ENCODE measurements at regions not wholly inside any gene's neighbourhood (a gene's known extent, or its start where the extent isn't known, plus 50 kb on each side); places are given as distances from the start of the nearest gene placed in this dataset.
"Not testable (repeated sequence)": the region's sequence is repeated elsewhere in the genome, so short reads cannot be mapped to it uniquely, and the experiment has no call there.

DNA sequence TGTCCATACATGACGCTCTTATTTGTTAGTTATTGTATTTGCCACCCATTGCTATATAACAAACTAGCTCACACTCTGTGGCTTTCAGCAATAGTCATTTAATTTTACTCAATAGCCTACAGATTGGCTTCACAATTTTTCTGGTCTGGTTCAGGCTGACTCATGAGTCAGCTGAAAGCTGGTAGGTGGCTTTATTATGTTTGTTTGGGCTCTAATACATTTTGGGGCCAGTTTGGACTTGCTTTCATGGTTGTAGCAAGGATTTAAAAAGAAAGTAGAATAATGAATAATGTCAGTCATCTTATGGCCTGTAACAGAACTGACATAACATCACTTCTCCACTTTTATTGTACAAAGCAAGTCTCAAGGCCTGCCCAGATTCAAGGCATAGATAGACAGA lies 338.7 kb downstream of the LRRIQ3 start:
- DNase-seq (ENCODE audit: low spot score in 2 of 2) = no peak
- FAIRE-seq = no peak

DNA sequence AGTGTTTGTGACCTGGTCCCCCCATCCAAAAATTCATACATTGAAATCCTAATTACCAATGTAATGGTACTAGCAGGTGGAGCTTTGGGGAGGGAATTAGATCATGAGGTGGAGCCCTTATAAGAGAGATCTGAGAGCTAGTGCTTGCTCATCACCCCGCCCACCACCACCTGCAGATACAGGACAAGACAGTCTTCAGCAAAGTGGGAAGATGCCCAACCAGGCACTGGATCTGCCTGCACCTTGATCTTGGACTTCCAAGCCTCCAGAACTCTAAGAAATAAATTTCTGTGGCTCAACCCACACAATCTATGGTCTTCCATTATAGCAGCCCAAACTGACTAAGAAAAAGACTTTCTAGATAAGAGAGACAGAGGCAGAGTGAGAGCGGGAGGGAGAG lies 343.4 kb downstream of the LRRIQ3 start:
- FAIRE-seq (no peak), DNase-seq (ENCODE audit: low spot score in 2 of 2) (no peak)

DNA sequence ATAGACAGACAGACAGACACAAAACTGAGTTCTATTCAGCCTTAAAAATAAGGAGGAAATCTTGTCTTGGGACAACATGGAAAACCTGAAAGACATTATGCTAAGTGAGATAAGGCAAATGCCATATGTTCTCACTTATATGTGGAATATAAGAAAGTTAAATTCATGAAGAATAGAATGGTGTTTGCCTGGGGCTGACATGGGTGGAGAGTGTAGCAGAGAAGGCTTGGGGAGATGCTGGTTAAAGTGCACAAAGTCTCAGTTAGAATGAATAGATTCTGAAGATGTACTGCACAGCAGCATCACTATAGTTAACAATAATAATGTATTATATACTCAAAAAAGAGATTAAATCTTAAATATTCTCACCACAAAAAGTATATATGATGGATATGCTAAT lies 355.5 kb downstream of the LRRIQ3 start:
- no peak for FAIRE-seq
- no peak for DNase-seq (ENCODE audit: low spot score in 2 of 2)

DNA sequence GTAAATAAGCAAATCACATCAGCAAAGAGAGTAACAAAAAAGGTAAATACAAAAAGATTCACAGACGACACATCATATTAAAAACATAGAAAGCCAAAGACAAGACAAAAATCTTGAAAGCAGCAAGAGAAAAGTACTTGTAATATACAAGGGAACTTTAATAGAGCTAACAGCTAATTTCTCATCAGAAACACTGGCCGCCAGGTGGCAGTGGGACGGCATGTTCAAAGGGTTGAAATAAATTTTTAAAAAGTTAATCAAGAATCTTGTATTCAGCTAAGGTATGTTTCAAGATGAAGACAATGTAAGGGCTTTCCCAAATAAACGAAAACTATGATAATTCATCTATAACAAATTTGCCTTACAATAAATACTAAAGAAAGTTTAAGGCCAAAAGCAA lies 358.1 kb downstream of the LRRIQ3 start:
- no peak for DNase-seq (ENCODE audit: low spot score in 2 of 2)
- FAIRE-seq = no peak

DNA sequence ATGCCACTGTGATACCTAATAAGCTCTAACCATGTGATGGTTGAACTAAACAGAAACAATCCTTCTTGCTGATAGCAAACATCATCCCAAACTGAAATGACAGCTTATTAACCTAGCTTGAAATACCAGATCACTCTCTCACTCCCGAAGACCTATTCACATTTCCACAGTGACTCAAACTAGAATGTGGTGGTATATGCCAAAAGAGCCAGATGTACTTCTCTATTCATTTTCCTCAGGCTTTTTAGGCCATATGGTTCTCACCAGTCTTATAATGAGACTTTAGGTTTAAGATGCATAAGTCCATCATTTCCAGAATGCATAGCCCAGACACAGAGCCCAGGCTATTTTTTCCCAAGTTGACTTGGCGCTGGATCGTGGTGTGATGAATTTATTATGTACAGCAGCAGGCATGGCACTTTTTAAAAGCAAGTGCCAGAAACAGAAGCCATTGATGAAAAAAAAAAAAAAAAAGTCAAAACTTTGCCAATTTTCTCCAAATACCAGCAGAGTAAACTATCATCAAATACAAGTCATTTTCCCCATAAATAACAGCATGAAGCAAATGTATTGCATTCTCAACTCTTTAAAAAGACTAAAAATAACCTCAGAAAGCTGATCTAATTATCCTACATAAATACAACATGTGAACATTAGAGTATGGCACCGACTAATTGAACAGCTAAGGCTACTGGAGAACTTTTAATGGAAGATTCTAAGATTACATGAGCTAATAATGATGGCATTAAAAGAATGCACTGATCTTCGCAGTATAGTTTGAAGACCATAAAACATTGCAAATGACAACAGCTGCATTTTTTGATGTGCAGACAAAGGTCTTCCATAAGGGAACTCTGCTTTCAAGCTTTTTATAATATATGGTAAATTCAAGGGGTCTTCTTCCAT lies 365.4 kb downstream of the LRRIQ3 start:
- FAIRE-seq (no peak), DNase-seq (ENCODE audit: low spot score in 2 of 2) (no peak)

DNA sequence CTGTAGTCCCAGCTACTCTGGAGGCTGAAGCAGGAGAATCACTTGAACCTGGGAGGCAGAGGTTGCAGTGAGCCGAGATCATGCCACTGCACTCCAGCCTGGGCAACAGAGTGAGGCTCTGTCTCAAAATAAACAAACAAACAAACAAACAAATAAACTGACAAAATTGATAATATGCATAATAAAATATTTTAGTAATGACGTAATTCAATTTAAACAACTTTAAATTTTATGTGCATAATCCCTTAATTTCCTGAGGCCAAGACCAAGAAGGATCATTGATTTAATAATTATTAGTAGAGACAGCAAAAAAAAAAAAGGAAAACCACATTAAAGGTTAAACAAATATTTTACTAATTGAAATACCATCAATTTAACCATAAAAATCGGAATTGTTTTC lies 370.7 kb downstream of the LRRIQ3 start:
- FAIRE-seq = not testable (repeated sequence)

DNA sequence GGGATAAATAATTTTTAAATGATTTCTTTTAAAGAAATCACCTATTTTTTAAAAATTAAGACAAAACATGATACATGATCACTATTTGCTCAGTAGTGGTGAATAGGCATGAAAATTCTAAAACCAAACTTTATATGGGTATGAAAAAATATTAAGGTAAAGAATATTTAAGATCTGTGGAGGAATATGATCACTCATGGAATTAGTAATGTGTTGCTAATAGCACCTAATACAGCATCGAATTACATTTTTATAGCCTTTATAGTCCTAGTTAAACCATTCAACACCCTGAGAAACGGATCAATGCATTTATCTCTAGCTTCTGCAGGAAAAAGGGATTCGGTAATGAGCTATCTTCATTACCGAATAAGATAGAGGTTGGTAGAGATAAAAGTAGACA lies 373.9 kb downstream of the LRRIQ3 start:
- DNase-seq (ENCODE audit: low spot score in 2 of 2) (no peak), FAIRE-seq (no peak)

More for the DNA sequence above, 370.7 kb downstream of the LRRIQ3 start:
- DNase-seq (ENCODE audit: low spot score in 2 of 2) = not testable (repeated sequence)

DNA sequence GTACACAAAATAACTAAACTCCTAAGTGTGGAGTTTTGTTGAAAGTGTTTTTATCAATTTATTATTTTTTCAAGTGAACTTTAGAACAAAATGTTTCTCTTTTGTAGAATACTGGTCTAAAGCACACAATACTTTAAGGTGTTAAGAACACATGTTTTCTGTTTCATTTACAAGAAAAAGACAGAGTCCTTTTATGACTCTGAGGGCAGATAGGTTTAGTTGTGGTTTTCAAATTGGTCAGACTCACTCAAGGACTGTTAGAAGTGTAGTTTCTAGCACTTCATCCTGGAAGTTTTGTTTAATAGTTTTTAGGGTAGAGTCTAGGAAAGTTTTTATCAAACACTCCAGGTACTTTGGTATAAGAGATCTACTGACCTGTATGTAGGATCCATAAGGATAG lies 376.5 kb downstream of the LRRIQ3 start:
- FAIRE-seq = no peak

DNA sequence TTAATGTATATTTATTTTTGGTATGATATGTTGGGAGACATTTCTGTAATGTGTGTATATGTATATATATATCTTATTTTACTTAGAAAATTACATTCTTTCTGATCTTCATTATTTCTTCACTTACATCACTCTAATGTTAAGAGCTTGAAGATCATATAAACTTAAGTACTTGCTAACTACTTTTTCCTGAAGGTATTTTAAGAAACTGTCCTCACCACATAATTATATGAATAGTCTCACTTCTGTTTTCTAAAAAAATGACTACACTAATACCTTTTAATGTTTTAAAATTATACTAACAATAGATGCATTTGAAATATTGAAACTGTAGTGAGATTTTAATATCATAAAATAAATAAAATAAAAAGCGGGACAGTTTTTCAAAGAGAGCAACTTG lies 377.1 kb downstream of the LRRIQ3 start:
- FAIRE-seq (no peak), DNase-seq (ENCODE audit: low spot score in 2 of 2) (no peak)

More for the DNA sequence above, 376.5 kb downstream of the LRRIQ3 start:
- no peak for DNase-seq (ENCODE audit: low spot score in 2 of 2)

DNA sequence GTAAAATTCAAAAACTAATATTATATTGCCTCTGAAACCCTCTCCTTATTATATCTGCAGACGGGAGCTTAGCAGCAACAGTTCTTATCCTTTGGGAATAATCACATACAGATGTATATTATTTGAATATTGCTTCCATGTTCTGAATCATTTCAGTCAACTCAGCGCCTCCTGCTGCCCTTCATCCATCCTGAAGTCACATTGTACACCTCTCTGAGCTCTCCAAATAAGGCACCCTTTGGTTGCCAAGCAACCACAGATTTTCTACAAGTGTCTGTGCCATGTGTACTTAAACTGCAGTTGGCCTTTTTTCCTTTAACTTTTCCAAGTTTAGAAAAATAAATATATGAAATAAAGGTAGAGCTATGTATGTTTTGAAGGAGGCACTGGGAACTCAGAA lies 384.3 kb downstream of the LRRIQ3 start:
- no peak for FAIRE-seq
- DNase-seq (ENCODE audit: low spot score in 2 of 2) = no peak

DNA sequence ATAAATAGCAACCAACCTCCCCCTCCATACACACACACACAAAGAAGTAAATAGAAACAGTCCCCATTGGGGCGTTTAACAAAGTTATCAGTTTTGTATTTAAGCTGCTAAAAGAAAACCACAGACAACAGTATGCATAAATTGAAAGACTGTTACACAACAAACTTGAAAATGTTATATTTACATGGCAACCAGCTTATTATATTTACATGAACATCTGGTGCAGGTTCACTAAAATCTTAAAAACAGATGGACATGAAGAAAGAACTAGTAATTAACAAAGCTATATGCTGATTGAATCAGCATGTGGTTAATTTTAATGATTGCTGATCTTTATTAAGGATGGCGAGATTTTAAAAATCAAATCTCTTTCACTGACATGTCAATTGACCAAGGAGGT lies 384.7 kb downstream of the LRRIQ3 start:
- no peak for DNase-seq (ENCODE audit: low spot score in 2 of 2)
- FAIRE-seq = no peak

DNA sequence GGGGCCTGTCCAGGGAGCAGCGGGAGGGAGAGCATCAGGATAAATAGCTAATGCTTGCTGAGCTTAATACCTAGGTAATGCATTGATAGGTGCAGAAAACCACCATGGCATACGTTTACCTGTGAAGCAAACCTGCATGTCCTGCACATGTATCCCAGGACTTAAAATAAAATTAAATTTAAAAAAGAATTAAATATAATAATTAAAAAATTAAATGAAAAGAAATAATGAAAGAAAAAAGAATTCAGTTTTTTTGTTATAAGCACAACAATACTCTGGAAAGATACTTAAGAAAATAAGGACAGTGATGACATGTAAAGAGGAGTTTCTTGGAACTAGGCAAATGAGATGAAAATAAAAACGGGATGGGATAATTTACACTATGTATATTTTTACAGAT lies 386.2 kb downstream of the LRRIQ3 start:
- peak; percentile 34 for FAIRE-seq
- DNase-seq (ENCODE audit: low spot score in 2 of 2) = no peak

DNA sequence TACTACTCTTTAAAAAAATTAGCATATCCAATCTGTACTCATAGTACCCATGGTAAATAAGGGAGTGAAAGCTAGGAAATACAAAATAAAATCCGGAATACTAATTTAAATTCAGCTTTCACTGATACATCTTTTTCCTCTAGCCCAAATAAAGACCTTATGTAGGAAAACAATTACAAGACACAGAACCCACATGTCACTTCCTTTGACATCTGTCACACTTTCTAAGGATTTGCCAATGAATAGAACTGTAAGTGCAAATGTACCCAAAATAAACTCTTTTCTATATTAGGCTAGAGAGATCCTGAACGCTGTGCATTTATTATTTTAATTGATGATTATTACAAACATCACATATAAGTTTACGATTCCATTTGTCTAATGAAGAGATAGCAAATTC lies 393.0 kb downstream of the LRRIQ3 start:
- no peak for FAIRE-seq
- DNase-seq (ENCODE audit: low spot score in 2 of 2) = no peak

DNA sequence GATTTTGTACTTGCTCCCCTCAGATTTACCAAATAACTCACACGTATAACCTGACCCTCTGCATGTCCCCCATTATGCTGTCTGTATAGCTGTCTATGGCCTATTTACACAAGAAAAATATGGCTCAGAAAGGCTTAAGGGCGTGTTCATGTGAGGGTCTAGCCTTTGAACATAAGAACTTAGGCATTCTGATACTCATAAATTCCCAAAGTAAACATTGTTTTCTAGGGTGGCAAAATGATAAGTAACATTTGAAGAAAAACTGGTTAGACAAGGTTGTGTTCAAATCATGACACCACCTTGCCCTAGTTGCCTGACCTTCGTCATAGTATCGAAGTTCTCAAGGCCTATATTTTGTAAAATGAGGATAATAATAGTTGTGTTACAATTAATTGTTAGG lies 394.6 kb downstream of the LRRIQ3 start:
- no peak for FAIRE-seq
- no peak for DNase-seq (ENCODE audit: low spot score in 2 of 2)

DNA sequence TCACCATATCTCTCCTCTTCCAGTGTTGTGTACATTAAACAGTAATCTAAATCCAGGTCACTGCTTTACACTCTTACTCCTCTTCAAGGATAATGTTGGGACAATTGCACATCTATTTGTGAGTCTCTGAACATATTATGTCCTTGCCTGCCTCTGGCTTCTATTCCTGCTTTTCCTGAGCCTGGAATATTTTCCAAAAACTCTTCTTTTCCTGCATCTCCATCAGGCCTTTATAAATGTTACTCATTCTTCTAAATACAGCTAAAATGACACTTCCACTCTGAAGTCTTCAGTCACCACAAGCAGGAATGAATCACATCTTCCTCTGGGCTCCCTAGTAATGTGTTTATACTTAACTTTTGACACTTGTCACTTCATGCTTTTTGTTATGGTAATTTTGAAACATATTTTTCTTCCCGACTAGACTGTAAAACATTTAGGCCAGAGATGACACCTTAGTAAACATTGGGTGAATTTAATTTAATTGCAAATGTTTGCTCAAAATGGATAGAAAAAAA lies 396.0 kb downstream of the LRRIQ3 start:
- DNase-seq (ENCODE audit: low spot score in 2 of 2) (no peak), FAIRE-seq (no peak)

DNA sequence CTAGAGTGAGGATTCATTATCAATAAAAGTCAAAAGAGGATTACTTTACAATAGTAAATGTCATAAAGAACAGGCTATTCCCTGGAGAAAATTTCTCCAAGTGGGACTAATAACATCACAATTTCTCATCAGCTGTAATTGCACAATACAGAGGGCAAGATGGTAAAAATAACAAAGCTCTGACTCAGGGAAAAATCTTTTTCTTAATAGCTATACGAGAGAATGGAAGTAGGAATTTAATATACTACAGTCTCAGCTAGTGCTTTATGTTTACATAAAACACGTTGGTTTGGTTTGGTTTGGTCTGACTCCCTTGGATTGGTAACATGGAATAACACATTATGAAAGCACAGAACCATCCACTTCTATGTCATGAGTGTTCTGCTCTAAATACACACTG lies 397.6 kb downstream of the LRRIQ3 start:
- no peak for DNase-seq (ENCODE audit: low spot score in 2 of 2)
- FAIRE-seq = no peak

DNA sequence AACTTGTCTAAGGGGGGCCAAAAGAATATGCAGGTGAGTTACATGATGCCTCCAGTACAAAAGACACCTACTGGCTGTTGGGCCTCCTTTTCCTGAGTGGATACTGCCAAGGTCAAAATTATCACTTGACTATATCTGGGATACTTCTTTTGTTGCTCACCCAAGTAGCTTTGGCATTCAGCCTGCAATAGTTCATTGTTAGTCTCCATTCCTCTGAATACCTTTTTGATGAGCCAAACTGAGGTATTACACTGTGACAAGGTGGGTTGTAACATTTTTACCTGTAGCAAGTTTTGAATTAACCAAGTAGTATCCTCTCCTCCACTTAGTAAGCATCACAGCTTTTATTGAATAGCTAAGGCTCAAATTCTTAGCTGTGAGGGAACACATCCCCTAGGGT lies 408.0 kb downstream of the LRRIQ3 start:
- FAIRE-seq = no peak
- DNase-seq (ENCODE audit: low spot score in 2 of 2) = no peak

DNA sequence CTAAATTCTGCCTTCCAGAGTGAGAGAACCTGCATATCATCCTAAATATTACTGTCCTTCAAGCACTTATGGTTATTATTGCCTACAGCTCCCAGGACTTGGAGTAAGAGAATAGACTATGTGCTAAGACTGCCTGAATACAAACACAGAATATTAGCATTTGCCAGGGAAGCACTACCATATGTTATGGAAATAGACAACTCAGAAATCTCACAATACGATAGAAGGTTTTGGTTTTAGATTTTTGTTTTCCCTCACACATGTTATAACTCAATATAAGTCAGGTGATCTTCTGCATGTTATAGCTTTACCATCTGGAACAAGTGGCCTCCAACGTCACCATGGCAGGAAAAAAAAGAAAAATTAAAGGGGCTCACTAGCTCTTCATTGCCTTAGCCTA lies 413.9 kb downstream of the LRRIQ3 start:
- DNase-seq (ENCODE audit: low spot score in 2 of 2) (no peak), FAIRE-seq (no peak)

DNA sequence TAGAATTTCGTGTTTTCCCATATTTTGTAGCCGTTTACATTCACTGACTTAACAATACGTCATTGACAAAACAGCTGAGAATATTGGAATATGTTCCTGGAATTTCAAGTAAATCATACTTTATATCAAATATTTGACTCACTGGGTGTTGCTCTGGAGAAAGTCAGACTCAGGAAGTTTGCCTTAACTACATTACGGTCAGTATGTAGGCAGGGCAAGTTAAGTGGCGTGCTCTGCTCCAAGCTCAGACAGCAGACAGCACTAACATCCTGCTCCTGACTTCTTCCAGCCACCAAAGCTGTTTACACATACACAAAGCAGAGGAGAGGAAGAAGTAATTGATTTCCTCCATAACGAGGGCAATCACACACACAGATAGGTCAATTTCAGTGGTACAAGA lies 414.6 kb downstream of the LRRIQ3 start:
- FAIRE-seq = no peak

DNA sequence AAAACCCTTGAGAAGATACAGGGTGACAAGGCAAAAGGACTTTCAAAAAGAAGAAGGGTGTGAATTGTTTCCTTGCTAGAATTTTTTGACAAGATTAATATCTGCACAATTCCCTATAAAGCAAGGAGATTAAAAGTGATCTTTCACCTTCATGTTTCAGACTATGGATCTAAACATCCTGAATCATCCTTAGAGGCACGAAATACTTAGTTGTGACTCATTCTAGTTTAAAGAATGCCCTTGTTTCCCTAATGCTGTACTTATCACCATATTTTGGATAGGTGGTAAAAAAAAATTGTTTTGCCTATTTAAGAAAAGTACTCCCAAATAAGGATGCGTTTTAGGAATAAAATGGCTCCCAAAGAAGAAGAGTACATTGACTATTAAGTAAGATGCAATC lies 415.1 kb downstream of the LRRIQ3 start:
- FAIRE-seq = no peak
- no peak for DNase-seq (ENCODE audit: low spot score in 2 of 2)

More for the DNA sequence above, 414.6 kb downstream of the LRRIQ3 start:
- DNase-seq (ENCODE audit: low spot score in 2 of 2) = no peak

DNA sequence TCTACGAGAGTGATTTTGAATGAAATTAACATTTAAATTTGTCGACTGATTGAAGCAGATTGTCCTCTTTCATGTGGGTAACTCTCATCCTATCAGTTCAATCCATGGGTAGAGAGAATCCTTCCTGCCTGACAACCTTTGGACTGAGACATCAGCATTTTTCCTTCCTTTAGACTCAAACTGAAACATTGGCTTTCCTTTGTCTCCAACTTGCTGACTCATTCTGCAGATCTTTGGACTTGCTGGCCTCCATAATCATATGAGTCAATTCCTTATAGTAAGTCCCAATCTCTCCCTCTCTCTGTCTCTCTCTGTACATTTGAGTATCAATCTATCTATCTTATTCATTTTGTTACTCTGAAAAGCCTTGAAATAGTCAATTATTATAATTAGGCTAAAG lies 416.7 kb downstream of the LRRIQ3 start:
- DNase-seq (ENCODE audit: low spot score in 2 of 2) = no peak
- FAIRE-seq = no peak

DNA sequence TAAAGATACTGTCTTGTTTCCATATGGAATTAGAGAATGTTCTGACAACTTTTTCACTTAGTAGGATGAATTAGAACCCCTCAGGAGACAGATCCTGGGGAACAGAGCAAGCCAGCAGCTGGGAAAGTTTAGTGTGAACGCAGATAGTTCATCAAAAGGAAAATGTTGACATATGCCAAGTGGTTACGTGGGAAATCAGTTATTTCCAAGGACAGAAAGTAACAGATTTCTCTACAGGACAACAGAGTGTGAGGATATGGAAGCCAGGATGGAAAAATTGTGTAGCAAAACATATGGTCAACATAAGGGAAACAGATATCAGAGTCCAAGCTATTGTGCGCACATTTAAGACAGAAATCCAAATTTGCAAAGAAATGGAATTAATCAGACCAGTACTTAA lies 419.5 kb downstream of the LRRIQ3 start:
- FAIRE-seq = no peak

More for the DNA sequence above, 419.5 kb downstream of the LRRIQ3 start:
- DNase-seq (ENCODE audit: low spot score in 2 of 2) = no peak

All from frontal cortex (tissue), 3 donors.